ENCODE measurements at regions not wholly inside any gene's neighbourhood (a gene's known extent, or its start where the extent isn't known, plus 50 kb on each side); places are given as distances from the start of the nearest gene placed in this dataset.

DNA sequence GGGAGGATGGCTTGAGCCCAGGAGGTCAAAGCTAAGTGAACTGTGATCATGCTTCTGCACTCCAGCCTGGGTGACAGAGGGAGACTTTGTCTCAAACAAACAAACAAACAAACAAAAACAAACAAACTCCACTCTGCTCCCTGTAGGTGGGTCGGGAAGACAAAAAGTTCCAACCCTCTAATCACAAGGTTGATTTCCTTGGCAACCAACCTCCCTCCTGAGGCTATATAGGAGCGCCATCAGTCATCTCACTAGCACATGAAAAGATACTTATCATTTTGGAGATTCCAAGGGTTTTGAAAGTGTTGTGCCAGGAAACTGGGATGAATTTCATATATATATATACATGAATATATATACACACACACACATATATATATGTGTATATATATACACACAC lies 160.5 kb downstream of the TUSC1 start:
- TF ChIP-seq, protein P1, sequence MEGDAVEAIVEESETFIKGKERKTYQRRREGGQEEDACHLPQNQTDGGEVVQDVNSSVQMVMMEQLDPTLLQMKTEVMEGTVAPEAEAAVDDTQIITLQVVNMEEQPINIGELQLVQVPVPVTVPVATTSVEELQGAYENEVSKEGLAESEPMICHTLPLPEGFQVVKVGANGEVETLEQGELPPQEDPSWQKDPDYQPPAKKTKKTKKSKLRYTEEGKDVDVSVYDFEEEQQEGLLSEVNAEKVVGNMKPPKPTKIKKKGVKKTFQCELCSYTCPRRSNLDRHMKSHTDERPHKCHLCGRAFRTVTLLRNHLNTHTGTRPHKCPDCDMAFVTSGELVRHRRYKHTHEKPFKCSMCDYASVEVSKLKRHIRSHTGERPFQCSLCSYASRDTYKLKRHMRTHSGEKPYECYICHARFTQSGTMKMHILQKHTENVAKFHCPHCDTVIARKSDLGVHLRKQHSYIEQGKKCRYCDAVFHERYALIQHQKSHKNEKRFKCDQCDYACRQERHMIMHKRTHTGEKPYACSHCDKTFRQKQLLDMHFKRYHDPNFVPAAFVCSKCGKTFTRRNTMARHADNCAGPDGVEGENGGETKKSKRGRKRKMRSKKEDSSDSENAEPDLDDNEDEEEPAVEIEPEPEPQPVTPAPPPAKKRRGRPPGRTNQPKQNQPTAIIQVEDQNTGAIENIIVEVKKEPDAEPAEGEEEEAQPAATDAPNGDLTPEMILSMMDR (IDR thresholded peaks at IDR 0.05 in 4 of 5, conservative IDR thresholded peaks at IDR 0.05 in 1 of 5): no peak
- TF ChIP-seq POLR2A (IDR thresholded peaks at IDR 0.05): no peak

Data from gastrocnemius medialis (tissue), 4 donors.